ENCODE measurements at regions not wholly inside any gene's neighbourhood (a gene's known extent, or its start where the extent isn't known, plus 50 kb on each side); places are given as distances from the start of the nearest gene placed in this dataset.
"Not testable (repeated sequence)": the region's sequence is repeated elsewhere in the genome, so short reads cannot be mapped to it uniquely, and the experiment has no call there.

GRCh38 chr1:83158924-83159323, 840.0 kb downstream of the TTLL7 start:
- not testable (repeated sequence) for TF ChIP-seq CTCF (IDR thresholded peaks at IDR 0.05; ENCODE audit: low read depth, low read length); POLR2A (IDR thresholded peaks at IDR 0.05; ENCODE audit: extremely low read depth, insufficient read length); MYC (IDR thresholded peaks at IDR 0.05; ENCODE audit: low read depth, low read length); MAX (IDR thresholded peaks at IDR 0.05; ENCODE audit: low read depth, low read length)

All from NB4 (cell line).